GM18907 (cell line): ENCODE measurements at regions not wholly inside any gene's neighbourhood (a gene's known extent, or its start where the extent isn't known, plus 50 kb on each side); places are given as distances from the start of the nearest gene placed in this dataset.

Experiments
- ATAC-seq: cut with Tn5 transposase; IDR thresholded peaks from one replicate; pipeline ENCODE4 v1.9.1; 2021; ENCODE audit warnings: mild to moderate bottlenecking, moderate library complexity; ENCODE audit not compliant: unreplicated experiment

DNA sequence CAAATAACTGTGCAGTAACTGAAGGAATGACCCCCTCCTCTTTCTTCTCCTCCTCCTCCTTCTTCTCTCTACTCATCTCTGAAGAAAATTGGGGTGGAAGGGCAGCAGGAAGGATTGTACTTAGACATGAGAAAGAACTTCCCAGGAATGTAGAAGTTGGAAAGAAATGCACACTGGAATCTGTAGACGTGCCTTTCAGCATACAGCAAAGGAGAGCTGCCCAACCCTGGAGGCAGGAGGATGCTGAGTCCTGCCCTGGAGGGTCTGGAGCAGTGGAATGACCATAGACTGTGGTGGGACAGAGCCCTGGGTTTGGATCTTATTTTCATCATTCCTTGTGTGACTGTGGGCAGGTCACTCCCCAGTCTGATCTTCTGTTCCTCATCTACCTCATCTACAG, 80.1 kb downstream of the PJA1 start:
- no peak for ATAC-seq

DNA sequence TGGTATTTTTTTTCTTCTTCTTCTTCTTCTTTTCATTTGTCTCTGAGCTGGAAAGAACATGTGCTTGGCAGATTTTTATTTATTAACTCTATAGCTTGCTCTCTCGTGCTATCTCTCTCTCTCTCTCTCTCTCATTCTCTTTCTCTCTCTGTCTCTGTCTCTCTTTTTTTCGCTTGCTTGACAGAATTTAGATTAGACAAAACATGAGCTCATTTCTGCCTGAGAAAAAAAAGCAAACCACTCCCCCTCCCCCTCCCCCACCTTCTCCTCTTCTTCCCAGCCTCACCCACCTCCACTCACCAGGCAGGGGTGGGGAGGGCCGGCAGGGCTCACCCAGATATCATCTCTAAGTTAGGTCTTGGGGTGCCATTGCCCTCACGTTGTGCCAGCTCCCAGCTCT, 81.5 kb downstream of the PJA1 start:
- no peak for ATAC-seq

DNA sequence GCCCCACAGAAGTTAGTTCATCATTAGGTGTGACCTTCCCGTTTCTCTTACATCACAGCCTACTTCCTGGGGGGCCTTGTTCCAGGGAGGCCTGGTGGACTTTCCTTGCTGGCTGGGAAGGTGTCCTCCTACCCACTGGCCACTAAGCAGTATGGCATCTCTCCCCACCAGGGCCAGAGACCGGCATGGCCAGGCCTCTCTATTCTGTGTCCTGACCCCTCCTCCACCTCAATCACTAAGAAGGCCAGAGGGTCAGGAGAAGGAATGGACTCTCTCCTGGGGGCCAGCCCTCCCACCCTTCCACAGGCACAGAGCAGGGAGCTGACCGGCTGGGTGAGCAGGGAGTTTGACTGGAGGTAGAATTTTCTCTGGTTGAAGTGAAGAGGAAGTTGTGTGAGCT, 81.9 kb downstream of the PJA1 start:
- ATAC-seq, result no peak

DNA sequence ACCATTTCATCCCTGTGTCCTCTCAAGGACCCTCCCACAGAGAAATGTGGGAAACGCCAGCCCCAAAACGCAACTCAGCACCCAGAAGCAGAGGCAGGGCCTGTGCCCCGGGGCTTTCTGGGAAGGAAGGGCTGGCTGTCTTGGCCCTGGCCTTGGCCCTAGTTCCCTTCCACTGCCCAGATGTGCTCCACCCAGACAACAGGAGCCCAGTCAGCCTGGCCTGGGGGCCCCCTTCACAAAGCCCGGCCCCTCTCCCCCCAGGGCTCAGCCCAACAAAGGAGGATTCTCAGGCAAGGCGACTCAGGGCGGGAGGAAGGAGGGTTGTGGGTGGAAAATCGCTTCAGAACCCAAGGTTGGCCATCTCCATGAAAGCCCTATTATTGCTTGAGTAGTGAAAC, 82.5 kb downstream of the PJA1 start:
- ATAC-seq, result no peak

DNA sequence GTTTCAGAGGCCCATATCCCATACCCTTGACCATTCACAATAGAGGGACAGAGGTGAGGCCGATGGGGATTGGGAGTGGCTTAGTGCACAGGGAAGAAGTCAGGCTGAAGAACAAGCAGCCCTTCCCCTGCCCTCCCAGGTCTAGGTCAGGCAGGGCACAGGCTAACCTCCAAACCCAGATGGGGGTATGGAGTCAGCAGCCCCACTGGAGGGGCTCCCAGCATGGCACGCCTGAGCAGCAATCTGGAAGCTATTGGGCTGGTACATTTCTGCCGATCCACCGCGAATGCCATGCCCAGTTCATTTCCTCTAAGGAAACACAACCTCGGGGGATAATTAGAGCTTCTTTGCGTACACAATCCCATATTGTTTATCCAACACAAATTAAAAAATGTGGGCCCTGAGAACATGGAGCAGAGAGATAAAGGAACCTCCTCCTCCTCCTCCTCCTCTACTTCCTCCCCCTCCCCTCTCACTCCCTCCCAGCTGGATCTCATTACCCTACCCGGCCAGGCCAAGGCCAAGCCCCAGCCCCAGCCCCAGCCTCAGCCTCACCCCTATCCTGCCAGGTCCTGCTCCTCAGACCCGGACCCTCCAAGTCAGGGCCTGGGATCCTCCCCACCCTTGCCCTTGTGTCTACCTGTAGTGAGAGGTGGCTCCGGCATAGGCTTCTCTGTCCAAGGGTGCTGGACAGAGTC, 83.0 kb downstream of the PJA1 start:
- no peak for ATAC-seq

DNA sequence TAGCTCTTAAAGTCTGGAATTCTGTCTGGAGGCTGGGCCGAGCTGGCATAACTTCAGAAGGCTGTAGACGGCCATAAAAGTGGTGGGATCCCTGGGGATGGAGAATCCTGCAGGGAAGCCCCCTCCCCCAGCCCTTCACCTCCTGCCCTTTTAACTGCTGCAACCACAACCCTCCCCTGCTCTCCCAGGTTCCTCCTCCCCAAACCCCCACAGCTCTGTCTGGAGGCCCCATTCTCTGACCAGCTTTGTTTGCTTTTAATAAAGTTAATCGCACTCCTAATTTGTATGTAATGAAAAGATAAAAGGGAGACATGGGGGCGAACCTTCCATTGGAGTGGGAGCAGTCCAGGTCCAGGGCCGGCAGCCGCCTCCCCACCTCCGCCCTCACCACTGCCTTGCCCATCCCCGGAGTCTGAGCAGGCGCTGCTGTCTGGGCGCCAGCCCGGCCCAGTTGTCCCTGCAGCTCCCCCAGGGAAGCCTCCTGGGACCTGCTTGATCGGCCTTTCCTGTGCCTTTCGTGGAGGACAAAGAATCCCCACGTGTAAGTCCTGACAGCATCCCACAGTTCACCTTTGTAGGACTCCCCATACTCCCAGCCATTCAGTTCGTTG, 84.3 kb downstream of the PJA1 start:
- ATAC-seq, result no peak

DNA sequence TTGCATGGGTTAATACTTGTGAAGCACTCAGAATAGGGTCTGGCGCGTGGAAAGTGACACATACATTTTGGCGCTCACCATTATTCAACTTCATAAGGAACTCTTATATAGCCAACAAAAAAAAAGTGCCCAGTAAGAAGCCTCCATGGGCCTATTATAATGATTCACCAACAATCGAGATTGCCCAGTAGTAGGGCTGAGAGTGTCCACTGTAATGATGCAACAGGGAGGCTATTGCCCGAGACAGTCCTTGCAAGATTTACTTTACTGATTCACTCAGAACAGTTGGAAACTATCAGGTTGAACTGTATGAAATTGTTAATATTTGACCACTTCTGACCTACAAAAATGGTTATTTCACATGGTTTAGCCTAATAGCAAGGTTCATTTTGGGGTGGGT, 86.0 kb downstream of the PJA1 start:
- no peak for ATAC-seq

DNA sequence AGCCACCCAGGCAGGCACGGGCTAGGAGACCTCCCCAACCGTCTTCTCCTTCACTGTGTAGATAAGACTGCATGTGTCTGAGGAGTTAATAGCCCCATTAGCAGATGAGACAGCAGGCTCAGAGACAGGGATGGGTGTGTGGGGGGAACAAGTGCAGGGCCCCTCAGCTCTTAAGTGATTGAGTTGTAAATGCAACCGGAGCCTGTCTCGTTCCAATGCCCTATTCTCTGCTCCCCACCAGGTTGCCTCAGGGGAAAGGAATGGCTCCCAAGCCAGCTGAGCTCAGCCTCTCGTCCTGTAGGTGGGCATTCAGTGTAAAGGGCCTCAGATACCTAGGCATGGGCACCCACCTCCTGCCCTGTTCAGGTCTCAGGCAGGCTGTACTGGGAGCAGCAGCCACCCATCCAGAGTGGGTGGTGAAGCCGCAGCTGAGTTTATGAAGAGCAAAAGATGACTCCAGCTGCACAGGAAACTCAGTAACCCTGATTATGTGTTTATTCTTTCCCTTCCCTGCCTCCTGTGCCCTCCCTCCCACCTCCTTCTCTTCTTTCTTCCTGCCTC, 87.3 kb downstream of the PJA1 start:
- no peak for ATAC-seq

DNA sequence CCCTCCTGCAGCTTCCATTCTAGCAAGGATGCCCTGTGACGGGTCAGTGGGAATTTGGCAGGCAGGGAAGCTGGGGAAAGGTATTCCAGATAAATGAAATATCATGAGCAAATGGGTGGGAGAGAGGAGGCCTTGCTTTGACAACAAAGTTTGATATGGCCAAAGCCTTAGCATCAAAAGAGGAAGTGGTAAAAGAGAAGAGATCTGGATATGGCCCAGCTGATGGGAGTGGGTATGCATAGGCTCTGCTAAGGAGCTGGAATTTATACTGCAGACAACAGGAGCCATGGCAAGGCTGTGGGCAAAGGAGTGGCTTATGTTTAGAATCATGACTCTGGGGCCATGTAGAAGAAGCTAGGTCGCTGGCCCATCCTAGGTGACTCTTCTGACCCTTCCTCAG, 89.2 kb downstream of the PJA1 start:
- ATAC-seq, result no peak

DNA sequence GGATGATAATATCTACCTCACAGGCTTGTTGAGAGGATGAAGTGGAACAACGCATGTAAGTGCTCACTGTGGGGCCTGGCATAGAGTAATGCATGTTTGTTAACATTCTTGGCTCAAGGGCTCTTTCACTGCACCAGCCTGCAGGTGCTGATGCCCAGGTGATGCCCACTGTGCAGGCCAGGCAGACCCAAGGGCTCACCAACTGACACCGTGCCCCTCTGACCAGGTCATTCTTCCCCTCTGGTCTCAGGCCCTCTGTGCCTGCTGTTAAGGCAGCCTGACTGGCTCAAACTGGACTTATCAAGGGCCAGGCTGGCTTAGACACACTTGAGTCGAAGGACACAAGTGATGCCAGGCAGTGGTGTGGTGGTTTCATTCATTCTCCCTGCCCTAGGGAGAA, 90.5 kb downstream of the PJA1 start:
- no peak for ATAC-seq

DNA sequence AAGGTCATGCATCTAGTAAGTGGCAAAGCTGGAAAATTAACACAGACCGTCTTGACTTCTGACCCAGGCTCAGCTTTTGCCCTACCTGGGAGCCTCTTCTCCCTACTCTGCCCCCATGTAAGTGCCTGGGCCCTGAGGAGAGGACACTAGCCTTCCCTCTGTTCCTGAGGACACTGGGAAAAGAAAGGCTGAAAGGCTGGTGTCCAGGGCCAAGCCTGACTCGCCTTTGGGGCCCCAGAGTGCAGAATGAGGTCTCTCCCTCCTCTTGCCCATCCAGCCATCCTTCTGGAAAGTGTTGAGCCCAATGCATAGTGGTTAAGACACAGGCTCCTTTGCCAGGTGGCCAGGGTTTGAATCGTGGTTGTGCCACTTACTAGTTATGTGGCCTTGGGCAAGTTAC, 91.5 kb downstream of the PJA1 start:
- no peak for ATAC-seq

DNA sequence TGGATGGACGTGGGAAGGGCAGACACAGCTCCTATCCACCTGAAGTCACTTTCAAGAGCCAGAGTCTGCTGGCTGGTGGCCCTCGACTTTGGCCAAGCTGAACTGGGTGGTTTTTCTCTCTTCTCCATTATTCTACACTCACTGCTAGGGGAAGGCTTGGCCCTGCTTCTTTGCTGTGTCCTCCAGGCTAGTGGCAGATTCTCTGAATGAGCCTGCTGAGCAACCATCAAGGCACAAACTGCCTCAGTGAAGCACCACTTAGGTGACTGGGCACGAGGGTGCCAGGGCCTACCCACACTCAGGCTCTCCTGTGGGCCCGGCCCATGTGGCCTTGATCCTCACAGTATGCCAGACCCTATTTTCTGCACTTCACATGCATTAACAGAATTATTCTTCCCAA, 92.0 kb downstream of the PJA1 start:
- no peak for ATAC-seq

DNA sequence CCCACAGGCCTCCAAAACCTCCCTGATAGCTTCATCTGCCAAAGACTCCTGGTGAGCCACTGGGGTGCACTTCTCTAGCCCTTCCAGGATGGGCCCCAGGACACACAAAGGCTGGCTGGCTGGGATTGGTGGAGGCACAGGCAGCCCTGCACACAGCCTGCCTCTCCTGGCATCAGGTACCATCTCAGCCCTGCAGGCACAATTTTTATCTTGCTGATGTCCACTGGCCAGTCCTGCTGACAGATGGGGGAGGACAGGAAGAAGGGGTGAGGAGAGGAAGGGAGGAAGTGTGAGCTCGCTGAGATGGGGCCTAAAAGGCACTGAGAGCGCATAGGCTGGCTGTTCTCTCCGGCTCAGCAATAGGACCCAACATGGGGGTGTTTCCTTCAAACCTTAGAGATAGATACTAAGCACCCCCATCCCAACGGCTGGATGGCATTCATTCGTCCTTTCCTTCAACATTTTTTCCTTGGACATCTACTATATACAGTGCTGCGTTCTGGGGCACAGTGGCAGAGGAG, 92.7 kb downstream of the PJA1 start:
- no peak for ATAC-seq

DNA sequence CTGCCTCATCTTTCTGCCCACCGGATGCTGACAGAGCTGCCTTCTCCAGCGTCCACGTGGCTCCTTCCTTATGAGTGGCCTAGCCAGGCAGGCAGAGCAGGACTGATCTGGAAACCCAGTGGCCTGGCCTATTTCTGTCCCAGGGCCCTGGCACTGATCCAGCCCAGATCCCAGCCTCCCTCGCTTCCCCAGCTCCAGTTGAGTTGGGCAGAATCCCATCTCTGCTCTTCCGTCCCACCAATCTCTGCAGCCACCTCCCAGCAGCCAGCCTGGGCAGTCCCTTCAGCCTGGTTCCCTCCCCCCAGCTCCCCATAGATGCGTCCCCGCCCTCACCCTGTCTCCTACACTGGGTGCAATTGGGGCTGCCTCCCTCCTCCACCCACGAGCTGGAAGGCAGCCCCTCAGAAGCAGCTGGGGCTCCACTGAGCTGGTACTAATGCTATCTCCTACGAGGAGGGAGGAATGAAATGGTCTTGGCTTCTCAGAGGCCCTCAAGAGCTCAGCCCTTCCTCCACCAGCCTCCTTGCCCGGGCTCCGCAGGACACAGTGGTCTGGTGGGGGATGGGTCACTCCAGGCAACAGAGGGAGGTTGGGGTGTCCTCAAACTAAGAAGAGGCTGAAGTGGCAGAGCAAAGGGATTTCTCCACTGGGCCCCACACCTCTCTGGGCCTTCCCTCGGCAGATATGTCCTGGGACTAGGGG, 94.2 kb downstream of the PJA1 start:
- ATAC-seq, result no peak

DNA sequence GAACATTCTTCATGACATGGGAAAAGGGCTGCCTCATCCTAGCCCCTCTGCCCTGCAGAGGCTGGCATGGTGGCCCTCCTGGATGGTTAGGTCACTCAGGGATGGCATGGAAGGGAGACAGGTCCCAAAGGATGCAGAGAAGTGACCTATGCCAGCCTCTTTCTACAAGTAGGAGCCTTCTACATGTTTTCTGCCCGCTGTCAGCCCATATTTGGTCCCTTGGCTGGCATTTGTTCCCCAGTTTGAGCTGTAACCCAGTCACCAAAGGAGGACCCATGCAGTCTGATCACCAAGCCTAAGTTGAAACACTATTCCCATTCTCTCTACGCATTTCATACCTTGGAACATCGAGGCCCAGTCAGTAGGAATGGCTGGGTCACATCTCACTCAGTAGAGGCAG, 95.4 kb downstream of the PJA1 start:
- no peak for ATAC-seq

DNA sequence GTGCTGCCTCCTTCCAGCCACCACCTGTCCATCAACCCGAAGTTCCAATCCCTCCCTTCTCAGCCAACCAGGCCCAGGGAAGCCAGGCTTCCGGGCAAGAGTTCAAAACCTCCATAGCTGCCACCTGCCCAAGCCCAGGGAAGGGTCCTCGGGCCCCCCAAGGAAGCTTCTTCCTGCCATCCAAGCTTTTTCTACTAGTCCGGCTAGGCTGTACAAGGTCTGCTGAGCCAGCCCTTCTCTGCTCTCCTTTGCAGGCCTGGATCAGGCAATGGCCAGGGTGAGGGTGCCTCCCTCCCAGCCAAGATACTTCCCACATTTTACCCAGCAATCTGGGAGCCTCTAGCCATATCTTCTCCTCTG, 96.2 kb downstream of the PJA1 start:
- no peak for ATAC-seq

DNA sequence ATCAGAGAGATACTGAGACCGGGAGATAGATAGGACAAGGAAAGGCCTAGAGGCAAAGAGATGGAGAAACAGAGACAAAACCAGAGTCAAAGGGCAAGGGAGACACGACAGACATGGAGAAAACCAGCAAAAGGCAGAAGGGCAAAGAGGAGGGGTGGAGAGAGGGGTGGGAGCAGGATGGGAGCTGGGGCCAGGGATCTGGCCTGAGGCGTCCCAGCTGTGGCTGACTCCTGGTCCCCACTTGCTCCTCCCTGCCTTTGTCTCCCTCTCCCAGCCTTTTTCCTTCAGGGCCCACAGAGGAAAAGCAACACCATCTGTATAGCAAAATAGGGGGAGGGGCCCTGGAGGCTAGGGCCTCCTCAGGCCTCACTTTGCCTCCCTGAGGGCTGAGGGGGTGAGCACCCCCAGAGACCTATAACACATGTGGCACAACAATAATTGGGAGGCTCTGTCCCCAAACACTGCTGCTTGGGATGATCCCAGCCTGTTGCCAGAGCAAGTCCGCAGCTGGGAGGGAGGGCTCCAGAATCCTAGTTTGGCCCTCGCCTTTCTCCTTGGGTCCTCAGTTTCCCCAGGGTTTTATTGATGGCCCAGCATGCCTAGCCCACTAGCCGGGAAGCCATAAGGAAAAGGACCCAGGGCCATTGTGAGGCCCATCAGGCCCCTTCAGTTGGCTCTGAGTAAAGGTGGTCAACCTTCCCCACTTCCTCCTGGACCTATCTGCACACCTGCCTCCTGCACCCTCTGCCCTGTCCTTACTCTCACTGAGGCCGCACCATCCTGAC, 96.8 kb downstream of the PJA1 start:
- ATAC-seq, result no peak

DNA sequence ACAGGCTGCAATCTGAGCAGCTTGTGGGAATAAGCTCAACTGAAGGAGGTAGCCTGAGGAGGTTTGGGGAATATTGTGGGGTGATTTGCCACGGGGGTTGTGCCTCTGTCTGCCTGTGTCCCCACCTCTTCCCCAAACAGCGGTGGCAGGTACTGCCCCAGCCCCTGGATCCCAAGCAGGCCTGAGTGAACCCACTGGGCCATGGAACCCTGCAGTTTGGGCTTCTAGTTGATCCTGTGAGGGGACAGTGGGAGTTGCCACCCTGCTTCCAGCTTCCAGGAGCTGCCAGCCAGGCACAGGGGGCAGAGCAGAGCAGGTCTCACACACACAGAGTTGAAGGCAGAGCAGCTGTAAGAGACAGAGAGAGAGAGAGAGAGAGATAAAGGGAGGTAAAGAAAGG, 97.4 kb downstream of the PJA1 start:
- ATAC-seq, result no peak

DNA sequence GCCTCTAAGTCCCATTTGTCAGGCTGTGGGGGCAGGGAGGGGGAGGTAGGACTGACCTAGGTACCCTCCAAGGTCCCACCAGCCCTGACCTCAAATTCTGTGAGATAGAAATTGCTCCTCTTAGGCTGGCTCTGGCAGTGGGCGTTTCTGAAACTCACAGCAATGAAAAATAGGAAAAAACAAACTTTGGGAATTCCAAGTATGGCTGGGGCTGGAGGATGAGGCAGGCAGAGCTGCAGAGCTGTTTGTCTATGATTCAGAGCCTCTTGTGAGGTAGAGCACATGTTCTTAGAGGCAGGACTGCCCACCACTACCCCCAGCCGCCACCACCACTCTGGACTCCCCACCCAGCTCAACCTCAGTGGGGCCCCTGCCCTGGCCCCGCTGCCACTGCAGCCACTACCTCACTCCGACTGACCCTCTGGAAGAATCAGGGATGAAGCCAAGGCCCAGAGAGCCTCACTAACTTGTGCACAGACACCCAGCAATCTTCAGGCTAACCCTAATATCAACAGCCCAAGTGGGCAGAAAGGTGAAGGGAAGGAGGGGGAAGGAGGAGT, 98.2 kb downstream of the PJA1 start:
- ATAC-seq, result no peak

DNA sequence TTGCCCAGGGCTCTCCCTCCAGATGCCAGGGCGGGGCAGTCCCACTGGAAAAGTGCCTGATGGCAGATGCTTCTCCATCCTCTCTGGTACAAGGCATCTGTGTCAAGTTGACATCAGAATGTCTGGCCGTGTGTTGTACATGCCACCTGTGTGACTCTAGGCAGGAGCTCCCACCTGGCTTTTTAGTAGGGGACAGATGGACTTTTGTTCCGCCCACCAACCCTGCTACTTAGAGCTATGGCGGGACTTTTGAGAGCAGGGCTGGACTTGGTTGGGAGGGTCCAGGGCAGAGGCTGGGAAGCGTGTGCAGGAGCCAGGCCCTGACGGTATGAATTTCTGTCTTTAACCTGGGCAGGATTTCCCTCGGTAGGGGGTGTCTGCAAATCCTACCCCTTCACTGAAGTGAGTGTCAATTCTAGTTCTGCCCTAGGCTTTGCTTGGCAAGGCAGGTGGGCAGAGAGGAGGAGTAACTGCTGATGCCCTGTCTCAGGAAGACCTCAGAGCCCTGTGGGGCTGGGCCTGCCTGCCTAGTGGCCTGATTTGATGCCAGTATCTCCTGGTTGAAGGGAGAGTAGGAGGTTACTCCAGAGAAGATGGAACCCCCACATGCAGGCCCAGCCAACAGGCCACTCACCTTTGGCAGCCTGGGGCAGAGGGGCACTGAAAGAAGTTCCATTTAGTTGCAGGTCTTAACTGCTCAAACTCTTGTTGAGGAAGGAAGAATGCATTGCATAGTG, 99.1 kb downstream of the PJA1 start:
- no peak for ATAC-seq
